ENCODE measurements at regions not wholly inside any gene's neighbourhood (a gene's known extent, or its start where the extent isn't known, plus 50 kb on each side); places are given as distances from the start of the nearest gene placed in this dataset.
"Not testable (repeated sequence)": the region's sequence is repeated elsewhere in the genome, so short reads cannot be mapped to it uniquely, and the experiment has no call there.

DNA sequence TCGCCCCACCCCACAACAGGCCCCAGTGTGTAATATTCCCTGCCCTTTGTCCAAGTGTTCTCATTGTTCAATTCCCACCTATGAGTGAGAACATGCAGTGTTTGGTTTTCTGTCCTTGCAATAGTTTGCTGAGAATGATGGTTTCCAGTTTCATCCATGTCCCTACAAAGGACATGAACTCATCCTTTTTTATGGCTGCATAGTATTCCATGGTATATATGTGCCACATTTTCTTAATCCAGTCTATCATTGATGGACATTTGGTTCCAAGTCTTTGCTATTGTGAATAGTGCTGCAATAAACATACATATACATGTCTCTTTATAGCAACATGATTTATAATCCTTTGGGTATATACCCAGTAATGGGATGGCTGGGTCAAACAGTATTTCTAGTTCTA lies 132.7 kb downstream of the SNX10 start:
- not testable (repeated sequence) for H3K36me3 Mint-ChIP-seq; H2AFZ ChIP-seq (replicated peaks); H3K4me3 Mint-ChIP-seq; H3K27ac Mint-ChIP-seq; H4K20me1 ChIP-seq (ENCODE audit: low read depth); H3K4me2 ChIP-seq; H3K4me3 ChIP-seq; H3K9me3 Mint-ChIP-seq; DNase-seq (ENCODE audit: low spot score); H3K79me2 ChIP-seq (ENCODE audit: low read depth); H3K9ac ChIP-seq; H3K27ac ChIP-seq; H3K27me3 ChIP-seq; H3K9me3 ChIP-seq (ENCODE audit: low read depth); H3K36me3 ChIP-seq
- Mint-ChIP-seq H3K27me3 (ENCODE audit: insufficient read depth, low read depth) (peaks cover 16% of the 10 kb centered on the region), H3K4me1 (peaks cover 46% of the 10 kb centered on the region)
- peaks cover 54% of the 10 kb centered on the region for H3K4me1 ChIP-seq
- H3F3A ChIP-seq (ENCODE audit: low read depth) = peaks cover 44% of the 10 kb centered on the region

DNA sequence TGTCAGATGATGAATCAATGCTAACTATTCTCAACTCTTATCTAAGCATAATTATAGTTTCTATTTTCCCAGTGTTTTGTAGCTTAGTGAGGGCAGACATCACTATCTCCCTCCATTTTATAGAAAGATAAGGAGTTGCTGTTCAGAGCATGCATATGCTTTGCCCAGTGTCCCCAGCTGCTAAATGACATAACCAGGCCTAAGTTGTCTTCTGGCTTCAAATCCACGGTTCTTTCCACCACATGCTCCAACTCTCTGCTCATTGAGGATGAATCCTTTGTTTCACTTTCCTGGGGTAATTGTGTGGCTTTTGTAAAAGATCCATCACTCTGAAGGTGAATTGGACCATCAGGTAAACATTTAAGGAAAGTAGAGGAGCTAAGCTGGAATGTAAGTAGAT lies 134.0 kb downstream of the SNX10 start:
- no peak for DNase-seq (ENCODE audit: low spot score)
- Histone ChIP-seq H3K27ac (no peak overlapping the region), H3K4me1 (peaks cover 41% of the 10 kb centered on the region), H3F3A (ENCODE audit: low read depth) (peaks cover 31% of the 10 kb centered on the region), H3K79me2 (ENCODE audit: low read depth) (no peaks in the 10 kb centered on the region), H2AFZ (replicated peaks) (no peak overlapping the region), H3K27me3 (no peaks in the 10 kb centered on the region), H3K4me3 (no peak overlapping the region), H3K4me2 (no peak overlapping the region), H3K9me3 (ENCODE audit: low read depth) (no peaks in the 10 kb centered on the region), H3K9ac (no peak overlapping the region), H3K36me3 (no peaks in the 10 kb centered on the region), H4K20me1 (ENCODE audit: low read depth) (no peaks in the 10 kb centered on the region)
- TF ChIP-seq EZH2phosphoT487 (IDR thresholded peaks at IDR 0.05) = no peak
- TF ChIP-seq EZH2 (IDR thresholded peaks at IDR 0.05) = no peak
- TF ChIP-seq, protein P1, sequence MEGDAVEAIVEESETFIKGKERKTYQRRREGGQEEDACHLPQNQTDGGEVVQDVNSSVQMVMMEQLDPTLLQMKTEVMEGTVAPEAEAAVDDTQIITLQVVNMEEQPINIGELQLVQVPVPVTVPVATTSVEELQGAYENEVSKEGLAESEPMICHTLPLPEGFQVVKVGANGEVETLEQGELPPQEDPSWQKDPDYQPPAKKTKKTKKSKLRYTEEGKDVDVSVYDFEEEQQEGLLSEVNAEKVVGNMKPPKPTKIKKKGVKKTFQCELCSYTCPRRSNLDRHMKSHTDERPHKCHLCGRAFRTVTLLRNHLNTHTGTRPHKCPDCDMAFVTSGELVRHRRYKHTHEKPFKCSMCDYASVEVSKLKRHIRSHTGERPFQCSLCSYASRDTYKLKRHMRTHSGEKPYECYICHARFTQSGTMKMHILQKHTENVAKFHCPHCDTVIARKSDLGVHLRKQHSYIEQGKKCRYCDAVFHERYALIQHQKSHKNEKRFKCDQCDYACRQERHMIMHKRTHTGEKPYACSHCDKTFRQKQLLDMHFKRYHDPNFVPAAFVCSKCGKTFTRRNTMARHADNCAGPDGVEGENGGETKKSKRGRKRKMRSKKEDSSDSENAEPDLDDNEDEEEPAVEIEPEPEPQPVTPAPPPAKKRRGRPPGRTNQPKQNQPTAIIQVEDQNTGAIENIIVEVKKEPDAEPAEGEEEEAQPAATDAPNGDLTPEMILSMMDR (IDR thresholded peaks at IDR 0.05) = no peak
- H3K27me3 Mint-ChIP-seq (ENCODE audit: insufficient read depth, low read depth) = peaks cover 20% of the 10 kb centered on the region
- H3K4me1 Mint-ChIP-seq = peaks cover 43% of the 10 kb centered on the region
- H3K9me3 Mint-ChIP-seq = peaks cover 14% of the 10 kb centered on the region
- H3K36me3 Mint-ChIP-seq = peaks cover 12% of the 10 kb centered on the region
- no peak overlapping the region for H3K4me3 Mint-ChIP-seq
- H3K27ac Mint-ChIP-seq = no peak overlapping the region

DNA sequence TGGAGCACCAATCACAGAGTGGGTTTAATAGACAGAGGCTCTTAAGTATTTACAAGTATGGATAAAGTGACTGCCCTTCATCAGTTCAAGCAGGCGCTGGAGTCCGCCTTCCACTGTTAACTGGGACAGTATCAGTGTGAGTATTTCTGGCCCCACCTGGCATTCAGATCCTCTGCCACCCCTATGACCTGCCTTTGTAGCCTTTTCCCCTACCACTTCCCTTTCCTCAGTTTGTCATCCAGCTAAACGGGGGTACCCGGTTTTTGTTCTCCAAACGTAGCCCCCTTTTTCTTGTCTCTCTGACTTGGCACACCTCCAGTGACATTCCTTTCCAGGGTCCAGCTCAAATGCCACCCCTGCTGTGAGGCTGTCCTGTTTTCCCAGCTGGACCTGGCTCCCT lies 134.4 kb downstream of the SNX10 start:
- Histone ChIP-seq H2AFZ (replicated peaks) (no peak overlapping the region), H3K9me3 (ENCODE audit: low read depth) (no peaks in the 10 kb centered on the region), H3K27me3 (no peaks in the 10 kb centered on the region), H4K20me1 (ENCODE audit: low read depth) (no peaks in the 10 kb centered on the region), H3K9ac (no peak overlapping the region), H3K36me3 (no peaks in the 10 kb centered on the region), H3F3A (ENCODE audit: low read depth) (peaks cover 26% of the 10 kb centered on the region), H3K79me2 (ENCODE audit: low read depth) (no peaks in the 10 kb centered on the region), H3K4me3 (no peak overlapping the region), H3K4me1 (peaks cover 37% of the 10 kb centered on the region), H3K27ac (no peak overlapping the region), H3K4me2 (no peak overlapping the region)
- Mint-ChIP-seq H3K4me1 (peaks cover 38% of the 10 kb centered on the region), H3K36me3 (peaks cover 12% of the 10 kb centered on the region), H3K27me3 (ENCODE audit: insufficient read depth, low read depth) (peaks cover 20% of the 10 kb centered on the region), H3K9me3 (peaks cover 14% of the 10 kb centered on the region), H3K27ac (no peak overlapping the region), H3K4me3 (no peak overlapping the region)
- TF ChIP-seq, protein P1 (IDR thresholded peaks at IDR 0.05) = no peak
- no peak for TF ChIP-seq EZH2phosphoT487 (IDR thresholded peaks at IDR 0.05)
- no peak for TF ChIP-seq EZH2 (IDR thresholded peaks at IDR 0.05)
- no peak for DNase-seq (ENCODE audit: low spot score)

DNA sequence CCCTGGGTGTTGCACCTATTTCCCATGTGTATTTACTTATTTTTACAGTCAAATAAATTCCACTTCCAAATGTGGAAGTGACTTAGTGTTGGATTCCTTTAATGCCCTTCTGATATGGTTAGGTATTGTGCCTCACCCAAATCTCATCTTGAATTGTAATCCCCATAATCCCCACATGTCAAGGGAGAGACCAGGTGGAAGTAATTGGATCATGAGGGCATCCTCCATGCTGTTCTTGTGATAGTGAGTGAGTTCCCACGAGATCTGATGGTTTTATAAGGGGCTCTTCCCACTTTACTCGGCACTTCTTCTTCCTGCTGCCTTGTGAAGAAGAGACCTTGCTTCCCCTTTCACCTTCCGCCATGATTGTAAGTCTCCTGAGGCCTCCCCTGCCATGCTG lies 136.9 kb downstream of the SNX10 start:
- Histone ChIP-seq H3K9ac (no peak overlapping the region), H3K9me3 (ENCODE audit: low read depth) (no peaks in the 10 kb centered on the region), H3K27ac (peak overlapping the region; percentile 85), H3F3A (ENCODE audit: low read depth) (peaks cover 19% of the 10 kb centered on the region), H3K36me3 (no peaks in the 10 kb centered on the region), H4K20me1 (ENCODE audit: low read depth) (no peaks in the 10 kb centered on the region), H3K4me3 (no peak overlapping the region), H3K4me2 (peak overlapping the region; percentile 20), H3K79me2 (ENCODE audit: low read depth) (no peaks in the 10 kb centered on the region), H2AFZ (replicated peaks) (no peak overlapping the region), H3K4me1 (peaks cover 30% of the 10 kb centered on the region), H3K27me3 (no peaks in the 10 kb centered on the region)
- peak; percentile 64 for DNase-seq (ENCODE audit: low spot score)
- TF ChIP-seq EZH2phosphoT487 (IDR thresholded peaks at IDR 0.05) (no peak), EZH2 (IDR thresholded peaks at IDR 0.05) (no peak)
- H3K9me3 Mint-ChIP-seq = peaks cover 13% of the 10 kb centered on the region
- peak overlapping the region; percentile 30 for H3K27ac Mint-ChIP-seq
- H3K27me3 Mint-ChIP-seq (ENCODE audit: insufficient read depth, low read depth) = peaks cover 15% of the 10 kb centered on the region
- peaks cover 29% of the 10 kb centered on the region for H3K4me1 Mint-ChIP-seq
- H3K4me3 Mint-ChIP-seq = peak overlapping the region; percentile 28
- peaks cover 13% of the 10 kb centered on the region for H3K36me3 Mint-ChIP-seq

All from neural progenitor cell (in vitro differentiated cells).